GM12864 (cell line): ENCODE measurements at regions not wholly inside any gene's neighbourhood (a gene's known extent, or its start where the extent isn't known, plus 50 kb on each side); places are given as distances from the start of the nearest gene placed in this dataset.
"Not testable (repeated sequence)": the region's sequence is repeated elsewhere in the genome, so short reads cannot be mapped to it uniquely, and the experiment has no call there.

Experiments used
- DNase-seq: peaks from one replicate; pipeline ENCODE4 v3.0.0-alpha.2; 2011; ENCODE audit warnings: low read depth
- H3K4me3 ChIP-seq: 2 replicates; pipeline ENCODE4 v1.5.1; 2011; ENCODE audit warnings: mild to moderate bottlenecking, low read depth, low read length, control low read depth
- CTCF ChIP-seq: IDR thresholded peaks from 2 replicates; pipeline ENCODE4 v1.5.1; 2011; ENCODE audit warnings: low read depth, mild to moderate bottlenecking, moderate library complexity, low read length, control low read depth, inconsistent platforms; ENCODE audit errors: missing control alignments

DNA sequence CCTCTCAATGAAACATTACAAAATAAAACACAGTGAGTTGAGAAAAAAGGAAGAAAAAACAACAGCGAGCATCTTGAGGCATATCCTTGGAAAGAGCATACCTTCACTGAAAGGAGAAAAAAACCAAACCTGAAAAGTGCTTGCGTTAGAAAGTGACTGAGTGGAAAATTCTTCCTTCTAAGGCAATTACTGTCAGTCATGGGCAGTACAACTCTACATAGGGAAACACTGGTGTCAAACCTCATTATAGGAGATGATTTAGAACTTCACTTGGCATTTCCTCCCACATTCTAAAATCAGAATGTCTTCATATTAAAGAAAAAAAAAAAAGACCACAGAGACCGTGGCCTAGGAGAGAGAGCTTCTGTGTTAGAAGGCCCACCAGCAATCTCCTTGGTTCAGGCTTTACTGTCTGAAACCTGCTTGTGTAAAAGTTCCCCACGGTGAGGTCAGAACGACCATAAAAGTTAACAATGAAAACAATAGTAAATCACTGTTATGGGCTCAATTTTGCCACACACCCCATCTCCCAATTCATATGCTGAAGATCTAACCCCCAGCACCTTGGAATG lies 91.1 kb upstream of the CRY1 start:
- H3K4me3 ChIP-seq, result no peak overlapping the region

GRCh38 chr12:107196681-107197080 lies 103.3 kb upstream of the CRY1 start:
- H3K4me3 ChIP-seq, result no peak overlapping the region
- no peak for TF ChIP-seq CTCF
- no peak for DNase-seq

More for the DNA sequence above, 91.1 kb upstream of the CRY1 start:
- TF ChIP-seq CTCF, result no peak
- no peak for DNase-seq

DNA sequence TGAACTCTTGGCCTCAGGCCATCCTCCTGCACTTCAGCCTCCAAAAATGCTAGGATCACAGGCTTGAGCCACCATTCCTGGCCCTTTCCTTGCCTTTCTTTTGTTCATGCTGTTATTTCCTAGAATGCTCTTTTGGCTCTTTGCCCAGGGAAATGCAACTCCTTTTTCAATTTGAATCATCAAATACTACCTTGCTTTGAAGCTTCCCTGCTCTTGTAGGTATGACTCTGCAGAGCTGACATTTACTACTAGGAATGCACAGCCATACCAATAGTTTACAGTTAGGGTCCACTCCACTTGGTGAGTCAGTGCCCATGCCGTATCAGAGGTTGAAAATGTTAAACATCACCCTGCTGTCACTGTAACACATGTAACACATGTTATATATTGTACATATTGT lies 107.0 kb upstream of the CRY1 start:
- no peak overlapping the region for H3K4me3 ChIP-seq
- DNase-seq, result no peak

GRCh38 chr12:107207931-107208525 lies 114.7 kb upstream of the CRY1 start:
- DNase-seq, result no peak
- TF ChIP-seq CTCF, result no peak
- H3K4me3 ChIP-seq, result no peak overlapping the region

More for the DNA sequence above, 107.0 kb upstream of the CRY1 start:
- no peak for TF ChIP-seq CTCF

DNA sequence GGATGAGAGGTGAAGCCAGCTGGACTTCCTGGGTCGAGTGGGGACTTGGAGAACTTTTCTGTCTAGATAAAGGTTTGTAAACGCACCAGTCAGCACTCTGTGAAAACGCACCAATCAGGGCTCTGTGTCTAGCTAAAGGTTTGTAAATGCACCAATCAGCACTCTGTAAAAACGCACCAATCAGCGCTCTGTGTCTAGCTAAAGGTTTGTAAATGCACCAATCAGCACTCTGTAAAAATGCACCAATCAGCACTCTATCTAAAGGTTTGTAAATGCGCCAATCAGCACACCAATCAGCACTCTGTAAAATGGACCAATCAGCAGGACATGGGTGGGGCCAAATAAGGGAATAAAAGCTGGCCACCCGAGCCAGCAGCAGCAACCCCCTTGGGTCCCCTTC lies 116.4 kb upstream of the CRY1 start:
- DNase-seq, H3K4me3 ChIP-seq: not testable (repeated sequence)

- H3K4me3 ChIP-seq, DNase-seq: not testable (repeated sequence)
Measured at GRCh38 chr12:107214373-107214773, 121.0 kb upstream of the CRY1 start.

DNA sequence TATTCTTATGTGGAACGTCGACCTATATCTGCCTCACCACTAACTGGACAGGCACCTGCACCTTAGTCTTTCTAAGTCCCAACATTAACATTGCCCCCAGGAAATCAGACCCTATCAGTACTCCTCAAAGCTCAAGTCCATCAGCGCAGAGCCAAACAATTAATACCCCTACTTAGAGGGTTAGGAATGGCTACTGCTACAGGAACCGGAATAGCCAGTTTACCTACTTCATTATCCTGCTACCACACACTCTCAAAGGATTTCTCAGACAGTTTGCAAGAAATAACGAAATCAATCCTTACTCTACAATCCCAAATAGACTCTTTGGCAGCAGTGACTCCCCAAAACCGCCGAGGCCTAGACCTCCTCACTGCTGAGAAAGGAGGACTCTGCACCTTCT lies 123.1 kb upstream of the CRY1 start:
- not testable (repeated sequence) for H3K4me3 ChIP-seq, DNase-seq

GRCh38 chr12:107219301-107219700 lies 126.0 kb upstream of the CRY1 start:
- H3K4me3 ChIP-seq, result no peak overlapping the region
- no peak for TF ChIP-seq CTCF
- no peak for DNase-seq
